ENCODE measurements at regions not wholly inside any gene's neighbourhood (a gene's known extent, or its start where the extent isn't known, plus 50 kb on each side); places are given as distances from the start of the nearest gene placed in this dataset.

DNA sequence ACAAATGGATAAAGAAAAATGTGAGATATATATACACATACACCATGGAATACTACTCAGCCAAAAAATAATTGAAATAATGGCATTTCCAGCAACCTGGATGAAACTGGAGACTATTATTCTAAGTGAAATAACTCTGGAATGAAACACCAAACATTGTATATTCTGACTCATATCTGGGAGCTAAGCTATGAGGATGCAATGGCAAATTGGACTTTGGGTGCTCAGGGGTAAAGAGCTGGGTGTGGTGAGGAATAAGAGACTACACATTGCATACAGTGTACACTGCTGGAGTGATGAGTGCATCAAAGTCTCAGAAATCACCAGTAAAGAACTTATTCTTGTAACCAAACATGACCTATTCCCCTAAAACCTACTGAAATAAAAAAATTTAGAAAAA, 636.0 kb upstream of the LRATD1 start:
- no peaks in the 10 kb centered on the region for H3K36me3 ChIP-seq (ENCODE audit: insufficient read depth)
- no peak overlapping the region for H3K27ac Mint-ChIP-seq
- H3K4me1 ChIP-seq (ENCODE audit: insufficient read depth): no peaks in the 10 kb centered on the region
- no peaks in the 10 kb centered on the region for H3F3A ChIP-seq (replicated peaks; ENCODE audit: low read depth)
- no peak overlapping the region for H2AFZ ChIP-seq
- H3K4me2 ChIP-seq: no peak overlapping the region
- H3K4me1 Mint-ChIP-seq: no peaks in the 10 kb centered on the region
- 0 out of 3 replicates have a peak, but pooled peaks cover 4% of the 10 kb centered on the region for H3K36me3 Mint-ChIP-seq (ENCODE audit: low read depth)
- no peaks in the 10 kb centered on the region for H3K27me3 Mint-ChIP-seq (ENCODE audit: insufficient read depth, low read depth, poor library complexity)
- H3K4me3 Mint-ChIP-seq: no peak overlapping the region
- no peaks in the 10 kb centered on the region for H3K27me3 ChIP-seq (ENCODE audit: insufficient read depth)
- H3K9me2 ChIP-seq (ENCODE audit: insufficient read depth): peaks cover 4% of the 10 kb centered on the region; the same call in 1 of the 2 replicates
- H3K4me3 ChIP-seq: no peak overlapping the region
- DNase-seq (ENCODE audit: low spot score): no peak
- TF ChIP-seq NANOG (IDR thresholded peaks at IDR 0.05; ENCODE audit: borderline replicate concordance) (no peak), ZNF331 (CRISPR knock-in tag; IDR thresholded peaks at IDR 0.05; ENCODE audit: low read depth) (no peak), POLR2AphosphoS5 (IDR thresholded peaks at IDR 0.05; ENCODE audit: low read depth) (no peak), EZH2 (IDR thresholded peaks at IDR 0.05; ENCODE audit: low read depth, unreplicated experiment) (no peak), STAT1 (IDR thresholded peaks at IDR 0.05; ENCODE audit: unreplicated experiment) (no peak), CREB1 (CRISPR knock-in tag; IDR thresholded peaks at IDR 0.05; ENCODE audit: low read depth) (no peak), ZNF462 (CRISPR knock-in tag; IDR thresholded peaks at IDR 0.05) (no peak), REST (IDR thresholded peaks at IDR 0.05; ENCODE audit: unreplicated experiment) (no peak), JUNB (IDR thresholded peaks at IDR 0.05; ENCODE audit: unreplicated experiment) (no peak), ZNF114 (CRISPR knock-in tag; IDR thresholded peaks at IDR 0.05) (no peak)
- TF ChIP-seq, protein P1, sequence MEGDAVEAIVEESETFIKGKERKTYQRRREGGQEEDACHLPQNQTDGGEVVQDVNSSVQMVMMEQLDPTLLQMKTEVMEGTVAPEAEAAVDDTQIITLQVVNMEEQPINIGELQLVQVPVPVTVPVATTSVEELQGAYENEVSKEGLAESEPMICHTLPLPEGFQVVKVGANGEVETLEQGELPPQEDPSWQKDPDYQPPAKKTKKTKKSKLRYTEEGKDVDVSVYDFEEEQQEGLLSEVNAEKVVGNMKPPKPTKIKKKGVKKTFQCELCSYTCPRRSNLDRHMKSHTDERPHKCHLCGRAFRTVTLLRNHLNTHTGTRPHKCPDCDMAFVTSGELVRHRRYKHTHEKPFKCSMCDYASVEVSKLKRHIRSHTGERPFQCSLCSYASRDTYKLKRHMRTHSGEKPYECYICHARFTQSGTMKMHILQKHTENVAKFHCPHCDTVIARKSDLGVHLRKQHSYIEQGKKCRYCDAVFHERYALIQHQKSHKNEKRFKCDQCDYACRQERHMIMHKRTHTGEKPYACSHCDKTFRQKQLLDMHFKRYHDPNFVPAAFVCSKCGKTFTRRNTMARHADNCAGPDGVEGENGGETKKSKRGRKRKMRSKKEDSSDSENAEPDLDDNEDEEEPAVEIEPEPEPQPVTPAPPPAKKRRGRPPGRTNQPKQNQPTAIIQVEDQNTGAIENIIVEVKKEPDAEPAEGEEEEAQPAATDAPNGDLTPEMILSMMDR (conservative IDR thresholded peaks at IDR 0.05; ENCODE audit: low read depth in 2 of 2): no peak
- no peaks in the 10 kb centered on the region for H4K20me1 ChIP-seq (replicated peaks; ENCODE audit: insufficient read depth)
- no peak overlapping the region for H3K27ac ChIP-seq (ENCODE audit: low read depth)
- ATAC-seq: no peak
- H3K79me2 ChIP-seq (replicated peaks; ENCODE audit: insufficient read depth): no peaks in the 10 kb centered on the region
- peaks cover 12% of the 10 kb centered on the region for H3K9me3 Mint-ChIP-seq
